H9 (cell line): ENCODE measurements at regions not wholly inside any gene's neighbourhood (a gene's known extent, or its start where the extent isn't known, plus 50 kb on each side); places are given as distances from the start of the nearest gene placed in this dataset.
"Not testable (repeated sequence)": the region's sequence is repeated elsewhere in the genome, so short reads cannot be mapped to it uniquely, and the experiment has no call there.

ENCODE experiments used
- DNase-seq: peaks from one replicate; pipeline ENCODE4 v3.0.0-alpha.2; 2017
- H2AFZ ChIP-seq: one replicate; pipeline ENCODE4 v1.6.1; 2013; ENCODE audit warnings: mild to moderate bottlenecking, low read length, control low read depth, moderate library complexity
- H2AK5ac ChIP-seq: 2 replicates; pipeline ENCODE4 v1.6.1; 2013; ENCODE audit warnings: low read length, control low read depth, mixed read lengths; ENCODE audit not compliant: insufficient read length
- H2BK120ac ChIP-seq: one replicate; pipeline ENCODE4 v1.6.1; 2013; ENCODE audit warnings: low read depth, mild to moderate bottlenecking, low read length, control low read depth, inconsistent platforms; ENCODE audit not compliant: poor library complexity, severe bottlenecking
- H2BK12ac ChIP-seq: 2 replicates; pipeline ENCODE4 v1.6.1; 2013; ENCODE audit warnings: low read length, control low read depth, mixed read lengths, low read depth; ENCODE audit not compliant: insufficient read length
- H2BK15ac ChIP-seq: 2 replicates; pipeline ENCODE4 v1.6.1; 2013; ENCODE audit warnings: low read depth, low read length, control low read depth
- H2BK20ac ChIP-seq: one replicate; pipeline ENCODE4 v1.6.1; 2013; ENCODE audit warnings: low read depth, mild to moderate bottlenecking, low read length, control low read depth, inconsistent platforms; ENCODE audit not compliant: poor library complexity, severe bottlenecking
- H2BK5ac ChIP-seq: 2 replicates; pipeline ENCODE4 v1.6.1; 2013; ENCODE audit warnings: low read length, control low read depth, mixed read lengths; ENCODE audit not compliant: insufficient read length
- H3K14ac ChIP-seq: 2 replicates; pipeline ENCODE4 v1.6.1; 2013; ENCODE audit warnings: low read length, control low read depth; ENCODE audit not compliant: insufficient read depth
- H3K18ac ChIP-seq: 2 replicates; pipeline ENCODE4 v1.6.1; 2013; ENCODE audit warnings: low read depth, mild to moderate bottlenecking, mixed read lengths, low read length, control low read depth; ENCODE audit not compliant: insufficient read length
- H3K23ac ChIP-seq: 2 replicates; pipeline ENCODE4 v1.6.1; 2013; ENCODE audit warnings: low read length, control low read depth, mixed read lengths, low read depth; ENCODE audit not compliant: insufficient read length
- H3K23me2 ChIP-seq: 2 replicates; pipeline ENCODE4 v1.6.1; 2013; ENCODE audit warnings: low read depth, mild to moderate bottlenecking, mixed read lengths, low read length, control low read depth; ENCODE audit not compliant: insufficient read length, poor library complexity, severe bottlenecking
- H3K27ac ChIP-seq: 2 replicates; pipeline ENCODE4 v1.5.1; 2013; ENCODE audit warnings: low read length, control low read depth, mixed read lengths, low read depth; ENCODE audit not compliant: insufficient read length
- H3K27me3 ChIP-seq: 2 replicates; pipeline ENCODE4 v1.6.1; 2013; ENCODE audit warnings: low read length, control low read depth, inconsistent platforms; ENCODE audit not compliant: insufficient read depth
- H3K4ac ChIP-seq: 2 replicates; pipeline ENCODE4 v1.6.1; 2013; ENCODE audit warnings: low read depth, mild to moderate bottlenecking, control low read depth, inconsistent platforms, low read length, moderate library complexity
- H3K4me1 ChIP-seq: 2 replicates; pipeline ENCODE4 v1.6.1; 2013; ENCODE audit warnings: low read length, control low read depth, inconsistent platforms; ENCODE audit not compliant: insufficient read depth
- H3K4me2 ChIP-seq: 2 replicates; pipeline ENCODE4 v1.6.1; 2013; ENCODE audit warnings: low read length, control low read depth, mixed read lengths; ENCODE audit not compliant: insufficient read length, insufficient read depth
- H3K56ac ChIP-seq: 2 replicates; pipeline ENCODE4 v1.6.1; 2013; ENCODE audit warnings: low read depth, mild to moderate bottlenecking, mixed read lengths, low read length, control low read depth; ENCODE audit not compliant: insufficient read length
- H3K79me1 ChIP-seq: 2 replicates; pipeline ENCODE4 v1.6.1; 2013; ENCODE audit warnings: low read depth, mild to moderate bottlenecking, moderate library complexity, low read length, control low read depth, inconsistent platforms; ENCODE audit not compliant: insufficient read depth, poor library complexity, severe bottlenecking
- H3K79me2 ChIP-seq: 2 replicates; pipeline ENCODE4 v1.6.1; 2013; ENCODE audit warnings: low read length, control low read depth, inconsistent platforms; ENCODE audit not compliant: insufficient read depth
- H3K9ac ChIP-seq: 2 replicates; pipeline ENCODE4 v1.6.1; 2013; ENCODE audit warnings: low read length, control low read depth, mixed read lengths; ENCODE audit not compliant: insufficient read length; ENCODE audit errors: extremely low read depth
- H3K9me3 ChIP-seq: one replicate; pipeline ENCODE4 v1.6.1; 2013; ENCODE audit warnings: low read depth, low read length, inconsistent platforms; ENCODE audit not compliant: control insufficient read depth
- H3T11ph ChIP-seq: one replicate; pipeline ENCODE4 v1.6.1; 2013; ENCODE audit warnings: mild to moderate bottlenecking, low read length, control low read depth, inconsistent platforms
- H4K20me1 ChIP-seq: one replicate; pipeline ENCODE4 v1.6.1; 2013; ENCODE audit not compliant: control insufficient read depth, insufficient read length, insufficient read depth
- H4K5ac ChIP-seq: 2 replicates; pipeline ENCODE4 v1.6.1; 2013; ENCODE audit warnings: low read depth, mild to moderate bottlenecking, mixed read lengths, low read length, control low read depth; ENCODE audit not compliant: insufficient read length
- H4K8ac ChIP-seq: replicated peaks from 2 replicates; pipeline ENCODE4 v1.6.1; 2013; ENCODE audit warnings: low read length, control low read depth, mixed read lengths, low read depth; ENCODE audit not compliant: insufficient read length
- H4K91ac ChIP-seq: 2 replicates; pipeline ENCODE4 v1.6.1; 2013; ENCODE audit warnings: low read depth, mild to moderate bottlenecking, moderate library complexity, mixed read lengths, low read length, control low read depth; ENCODE audit not compliant: insufficient read length
- H3K27ac Mint-ChIP-seq, 3 experiments: 2 replicates in 2 of 3; 3 replicates in 1 of 3; pipeline ENCODE4 v1.8.0; 2020 to 2021; ENCODE audit warnings: mixed read lengths in 3 of 3, mild to moderate bottlenecking in 1 of 3, moderate library complexity in 1 of 3
- H3K27me3 Mint-ChIP-seq: 2 replicates; pipeline ENCODE4 v1.8.0; 2021; ENCODE audit warnings: low read depth, mild to moderate bottlenecking, moderate library complexity, mixed read lengths
- H3K36me3 Mint-ChIP-seq, 3 experiments: 2 replicates in 2 of 3; 3 replicates in 1 of 3; pipeline ENCODE4 v1.8.0; 2020 to 2021; ENCODE audit warnings: low read depth in 3 of 3, mixed read lengths in 3 of 3; ENCODE audit not compliant: insufficient read depth in 1 of 3
- H3K4me1 Mint-ChIP-seq, 2 experiments: 2 replicates each; pipeline ENCODE4 v1.8.0; 2020; ENCODE audit warnings: mixed read lengths in 2 of 2
- H3K4me3 Mint-ChIP-seq, 2 experiments: 2 replicates in 1 of 2; 3 replicates in 1 of 2; pipeline ENCODE4 v1.8.0; 2020 to 2021; ENCODE audit warnings: mild to moderate bottlenecking in 2 of 2, mixed read lengths in 2 of 2, moderate library complexity in 1 of 2
- H3K9me3 Mint-ChIP-seq, 2 experiments: 2 replicates in 1 of 2; 3 replicates in 1 of 2; pipeline ENCODE4 v1.8.0; 2020; ENCODE audit warnings: mild to moderate bottlenecking in 2 of 2, mixed read lengths in 2 of 2, moderate library complexity in 1 of 2
- CTCF ChIP-seq: fragments of 200-600 bp; sonication (generic); conservative IDR thresholded peaks from 3 replicates; pipeline ENCODE4 v1.8.0; 2021; ENCODE audit warnings: antibody characterized with exemption, mild to moderate bottlenecking

GRCh38 chr7:113304104-113304503, 185.8 kb upstream of the SMIM30 start:
- no peak overlapping the region for H3K56ac ChIP-seq
- H3K27ac Mint-ChIP-seq, result no peak overlapping the region
- no peaks in the 10 kb centered on the region for H3K79me1 ChIP-seq
- no peaks in the 10 kb centered on the region for H3K27me3 ChIP-seq
- no peak overlapping the region for H3K4ac ChIP-seq
- H3T11ph ChIP-seq, result no peak overlapping the region
- H3K79me2 ChIP-seq, result no peaks in the 10 kb centered on the region
- H4K20me1 ChIP-seq, result no peaks in the 10 kb centered on the region
- DNase-seq, result no peak
- H3K9me3 Mint-ChIP-seq, result peaks cover 0 to 3% of the 10 kb centered on the region in 2 experiments; a peak in 2 of 5 replicates
- H3K4me1 ChIP-seq, result no peaks in the 10 kb centered on the region
- no peak overlapping the region for H2BK5ac ChIP-seq
- H3K14ac ChIP-seq, result no peak overlapping the region
- no peak overlapping the region for H3K4me2 ChIP-seq
- no peak for TF ChIP-seq CTCF
- no peak overlapping the region for H3K27ac ChIP-seq
- H3K36me3 Mint-ChIP-seq, result no peaks in the 10 kb centered on the region
- H2BK15ac ChIP-seq, result no peak overlapping the region
- H4K8ac ChIP-seq, result no peak overlapping the region
- no peak overlapping the region for H3K4me3 Mint-ChIP-seq
- no peak overlapping the region for H3K23ac ChIP-seq
- H2AFZ ChIP-seq, result no peak overlapping the region
- no peaks in the 10 kb centered on the region for H3K9me3 ChIP-seq
- H3K4me1 Mint-ChIP-seq, result no peaks in the 10 kb centered on the region
- H3K23me2 ChIP-seq, result no peaks in the 10 kb centered on the region
- no peak overlapping the region for H2BK120ac ChIP-seq
- no peak overlapping the region for H2BK20ac ChIP-seq
- H3K27me3 Mint-ChIP-seq, result no peaks in the 10 kb centered on the region; the same call in 1 of the 2 replicates
- H3K9ac ChIP-seq, result no peak overlapping the region
- no peak overlapping the region for H4K5ac ChIP-seq
- no peak overlapping the region for H4K91ac ChIP-seq
- H2AK5ac ChIP-seq, result no peak overlapping the region
- no peak overlapping the region for H2BK12ac ChIP-seq
- no peak overlapping the region for H3K18ac ChIP-seq

GRCh38 chr7:113303388-113303787, 185.0 kb upstream of the SMIM30 start:
- H3K9ac ChIP-seq, H3K56ac ChIP-seq, DNase-seq, H4K8ac ChIP-seq, H3K14ac ChIP-seq, H4K20me1 ChIP-seq, H4K91ac ChIP-seq, H3K18ac ChIP-seq, H2AK5ac ChIP-seq, H3K27ac ChIP-seq, H2AFZ ChIP-seq, H3K36me3 Mint-ChIP-seq, H3K9me3 Mint-ChIP-seq, H3K4me1 Mint-ChIP-seq, H3K4ac ChIP-seq, H2BK120ac ChIP-seq, H3K4me3 Mint-ChIP-seq, H2BK15ac ChIP-seq, H2BK20ac ChIP-seq, H3K27me3 Mint-ChIP-seq, H2BK5ac ChIP-seq, H3K79me1 ChIP-seq, H3T11ph ChIP-seq, H3K9me3 ChIP-seq, H4K5ac ChIP-seq, H3K23me2 ChIP-seq, H3K4me2 ChIP-seq, H3K27ac Mint-ChIP-seq, H3K4me1 ChIP-seq, H3K79me2 ChIP-seq, H2BK12ac ChIP-seq, H3K27me3 ChIP-seq, H3K23ac ChIP-seq: not testable (repeated sequence)
